Keratinocyte (primary cell): ENCODE measurements at regions not wholly inside any gene's neighbourhood (a gene's known extent, or its start where the extent isn't known, plus 50 kb on each side); places are given as distances from the start of the nearest gene placed in this dataset.
"Not testable (repeated sequence)": the region's sequence is repeated elsewhere in the genome, so short reads cannot be mapped to it uniquely, and the experiment has no call there.

Source experiments
- EZH2 ChIP-seq: IDR thresholded peaks from one replicate; pipeline ENCODE4 v1.6.1; 2012; ENCODE audit warnings: inconsistent platforms, mild to moderate bottlenecking, low read length, moderate library complexity
- TF ChIP-seq, protein P1 (sequence below), 3 experiments: IDR thresholded peaks in 1 of 3; conservative IDR thresholded peaks in 1 of 3; optimal IDR thresholded peaks in 1 of 3; 2 replicates in 2 of 3; 3 replicates in 1 of 3; pipeline versions ENCODE3 to v1.5.1; 2011; ENCODE audit warnings: low read length in 3 of 3, mild to moderate bottlenecking in 3 of 3, moderate library complexity in 2 of 3, control low read depth in 1 of 3, inconsistent platforms in 1 of 3; ENCODE audit not compliant: insufficient read depth in 2 of 3; ENCODE audit errors: extremely low read depth in 1 of 3

DNA sequence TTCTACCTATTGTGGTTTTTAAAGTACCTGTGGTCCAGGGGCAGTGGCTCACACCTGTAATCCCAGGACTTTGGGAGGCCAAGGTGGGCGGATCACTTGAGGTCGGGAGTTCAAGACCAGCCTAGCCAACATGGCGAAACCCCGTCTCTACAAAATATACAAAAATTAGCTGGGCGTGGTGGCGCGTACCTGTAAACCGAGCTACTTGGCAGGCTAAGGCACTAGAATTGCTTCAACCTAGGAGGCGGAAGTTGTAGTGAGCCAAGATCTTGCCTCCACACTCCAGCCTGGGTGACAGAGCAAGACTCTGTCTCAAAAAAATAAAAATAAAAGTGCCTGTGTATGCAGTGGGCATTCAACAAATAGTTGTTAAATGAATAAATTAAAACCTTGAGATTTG is 67.0 kb upstream of the GOLGA8O start:
- TF ChIP-seq, protein P1, sequence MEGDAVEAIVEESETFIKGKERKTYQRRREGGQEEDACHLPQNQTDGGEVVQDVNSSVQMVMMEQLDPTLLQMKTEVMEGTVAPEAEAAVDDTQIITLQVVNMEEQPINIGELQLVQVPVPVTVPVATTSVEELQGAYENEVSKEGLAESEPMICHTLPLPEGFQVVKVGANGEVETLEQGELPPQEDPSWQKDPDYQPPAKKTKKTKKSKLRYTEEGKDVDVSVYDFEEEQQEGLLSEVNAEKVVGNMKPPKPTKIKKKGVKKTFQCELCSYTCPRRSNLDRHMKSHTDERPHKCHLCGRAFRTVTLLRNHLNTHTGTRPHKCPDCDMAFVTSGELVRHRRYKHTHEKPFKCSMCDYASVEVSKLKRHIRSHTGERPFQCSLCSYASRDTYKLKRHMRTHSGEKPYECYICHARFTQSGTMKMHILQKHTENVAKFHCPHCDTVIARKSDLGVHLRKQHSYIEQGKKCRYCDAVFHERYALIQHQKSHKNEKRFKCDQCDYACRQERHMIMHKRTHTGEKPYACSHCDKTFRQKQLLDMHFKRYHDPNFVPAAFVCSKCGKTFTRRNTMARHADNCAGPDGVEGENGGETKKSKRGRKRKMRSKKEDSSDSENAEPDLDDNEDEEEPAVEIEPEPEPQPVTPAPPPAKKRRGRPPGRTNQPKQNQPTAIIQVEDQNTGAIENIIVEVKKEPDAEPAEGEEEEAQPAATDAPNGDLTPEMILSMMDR (optimal IDR thresholded peaks at IDR 0.05 in 1 of 3, IDR thresholded peaks at IDR 0.05 in 1 of 3, conservative IDR thresholded peaks at IDR 0.05 in 1 of 3; ENCODE audit: extremely low read depth in 1 of 3, insufficient read depth in 2 of 3, low read length in 3 of 3), result not testable (repeated sequence)
- TF ChIP-seq EZH2, result not testable (repeated sequence)
